HG02884 (cell line): ENCODE measurements at regions not wholly inside any gene's neighbourhood (a gene's known extent, or its start where the extent isn't known, plus 50 kb on each side); places are given as distances from the start of the nearest gene placed in this dataset.
"Not testable (repeated sequence)": the region's sequence is repeated elsewhere in the genome, so short reads cannot be mapped to it uniquely, and the experiment has no call there.

Experiments used
- ATAC-seq: cut with Tn5 transposase; IDR thresholded peaks from one replicate; pipeline ENCODE4 v1.9.1; 2021; ENCODE audit warnings: mild to moderate bottlenecking, moderate library complexity; ENCODE audit not compliant: unreplicated experiment

GRCh38 chr17:26936645-26937044 is 357.3 kb upstream of the WSB1 start:
- ATAC-seq: not testable (repeated sequence)

GRCh38 chr17:26937750-26938322 is 356.1 kb upstream of the WSB1 start:
- ATAC-seq: not testable (repeated sequence)

GRCh38 chr17:26939755-26940154 is 354.2 kb upstream of the WSB1 start:
- ATAC-seq: not testable (repeated sequence)

GRCh38 chr17:26940587-26940986 is 353.3 kb upstream of the WSB1 start:
- not testable (repeated sequence) for ATAC-seq

GRCh38 chr17:26962255-26963162 is 331.4 kb upstream of the WSB1 start:
- ATAC-seq: no peak

GRCh38 chr17:26963163-26963503 is 330.8 kb upstream of the WSB1 start:
- ATAC-seq: no peak

GRCh38 chr17:26965898-26966624 is 327.9 kb upstream of the WSB1 start:
- not testable (repeated sequence) for ATAC-seq

GRCh38 chr17:26966625-26967179 is 327.2 kb upstream of the WSB1 start:
- ATAC-seq: not testable (repeated sequence)

- not testable (repeated sequence) for ATAC-seq
Measured at GRCh38 chr17:26981845-26982425, 312.0 kb upstream of the WSB1 start.

- not testable (repeated sequence) for ATAC-seq
Measured at GRCh38 chr17:26982563-26982962, 311.4 kb upstream of the WSB1 start.

- ATAC-seq: not testable (repeated sequence)
Measured at GRCh38 chr17:26987851-26988250, 306.1 kb upstream of the WSB1 start.

GRCh38 chr17:26994648-26995047 is 299.3 kb upstream of the WSB1 start:
- ATAC-seq: not testable (repeated sequence)

GRCh38 chr17:26996146-26996916 is 297.6 kb upstream of the WSB1 start:
- ATAC-seq: peak; percentile 55

- not testable (repeated sequence) for ATAC-seq
Measured at GRCh38 chr17:27007734-27008531, 286.0 kb upstream of the WSB1 start.

- no peak for ATAC-seq
Measured at GRCh38 chr17:27009087-27009486, 284.8 kb upstream of the WSB1 start.

GRCh38 chr17:27010138-27010537 is 283.8 kb upstream of the WSB1 start:
- not testable (repeated sequence) for ATAC-seq

- not testable (repeated sequence) for ATAC-seq
Measured at GRCh38 chr17:27030552-27030951, 263.4 kb upstream of the WSB1 start.

GRCh38 chr17:27038676-27039075 is 255.2 kb upstream of the WSB1 start:
- ATAC-seq: no peak

GRCh38 chr17:27045039-27045438 is 248.9 kb upstream of the WSB1 start:
- not testable (repeated sequence) for ATAC-seq
